ENCODE measurements at regions not wholly inside any gene's neighbourhood (a gene's known extent, or its start where the extent isn't known, plus 50 kb on each side); places are given as distances from the start of the nearest gene placed in this dataset.

GRCh38 chr6:8343600-8343999, 91.7 kb downstream of the SLC35B3 start:
- Histone ChIP-seq H3K27ac (no peak overlapping the region), H4K20me1 (ENCODE audit: insufficient read depth) (no peaks in the 10 kb centered on the region), H3F3A (ENCODE audit: insufficient read depth, low read depth) (no peaks in the 10 kb centered on the region), H2AFZ (no peak overlapping the region), H3K4me1 (replicated peaks; ENCODE audit: insufficient read depth) (no peaks in the 10 kb centered on the region), H3K9me3 (ENCODE audit: insufficient read depth, low read depth) (no peaks in the 10 kb centered on the region), H3K9me2 (ENCODE audit: insufficient read depth) (no peaks in the 10 kb centered on the region), H3K36me3 (ENCODE audit: low read depth) (no peaks in the 10 kb centered on the region), H3K4me2 (no peak overlapping the region), H3K27me3 (ENCODE audit: insufficient read depth, low read depth) (no peaks in the 10 kb centered on the region), H3K4me3 (no peak overlapping the region), H3K79me2 (ENCODE audit: low read depth) (no peaks in the 10 kb centered on the region)
- ChIA-PET CTCF (no interaction called here), POLR2A (ENCODE audit: unreplicated experiment) (interaction anchor here (0.9 kb wide), 1 partner anchor 1701 kb away, joined by 10 read pairs; no protein-coding TSS in a partner anchor)
- no TSS peak for BruUV-seq (replicated peaks)
- TF ChIP-seq CTCF (conservative IDR thresholded peaks at IDR 0.05) (no peak), EZH2 (IDR thresholded peaks at IDR 0.05; ENCODE audit: low read depth) (no peak)
- intact Hi-C loops (cut with micrococcal nuclease; ENCODE audit: unreplicated experiment): no loop called here
- DNase-seq: no peak

- H3K4me1 ChIP-seq (replicated peaks; ENCODE audit: insufficient read depth): no peaks in the 10 kb centered on the region
- POLR2A ChIA-PET (ENCODE audit: unreplicated experiment): no interaction called here
- TF ChIP-seq CTCF (conservative IDR thresholded peaks at IDR 0.05): no peak
- TF ChIP-seq EZH2 (IDR thresholded peaks at IDR 0.05; ENCODE audit: low read depth): no peak
- CTCF ChIA-PET: no interaction called here
- no peaks in the 10 kb centered on the region for H3F3A ChIP-seq (ENCODE audit: insufficient read depth, low read depth)
- no peak for DNase-seq
- no peak overlapping the region for H3K4me3 ChIP-seq
- no peaks in the 10 kb centered on the region for H3K27me3 ChIP-seq (ENCODE audit: insufficient read depth, low read depth)
- H3K27ac ChIP-seq: no peak overlapping the region
- BruUV-seq (replicated peaks): no TSS peak
- H2AFZ ChIP-seq: no peak overlapping the region
- intact Hi-C loops (cut with micrococcal nuclease; ENCODE audit: unreplicated experiment): no loop called here
- no peaks in the 10 kb centered on the region for H3K9me3 ChIP-seq (ENCODE audit: insufficient read depth, low read depth)
- no peaks in the 10 kb centered on the region for H4K20me1 ChIP-seq (ENCODE audit: insufficient read depth)
- no peaks in the 10 kb centered on the region for H3K36me3 ChIP-seq (ENCODE audit: low read depth)
- H3K4me2 ChIP-seq: no peak overlapping the region
- no peaks in the 10 kb centered on the region for H3K9me2 ChIP-seq (ENCODE audit: insufficient read depth)
- H3K79me2 ChIP-seq (ENCODE audit: low read depth): no peaks in the 10 kb centered on the region
Observed at GRCh38 chr6:8342241-8342819, 93.0 kb downstream of the SLC35B3 start.

DNA sequence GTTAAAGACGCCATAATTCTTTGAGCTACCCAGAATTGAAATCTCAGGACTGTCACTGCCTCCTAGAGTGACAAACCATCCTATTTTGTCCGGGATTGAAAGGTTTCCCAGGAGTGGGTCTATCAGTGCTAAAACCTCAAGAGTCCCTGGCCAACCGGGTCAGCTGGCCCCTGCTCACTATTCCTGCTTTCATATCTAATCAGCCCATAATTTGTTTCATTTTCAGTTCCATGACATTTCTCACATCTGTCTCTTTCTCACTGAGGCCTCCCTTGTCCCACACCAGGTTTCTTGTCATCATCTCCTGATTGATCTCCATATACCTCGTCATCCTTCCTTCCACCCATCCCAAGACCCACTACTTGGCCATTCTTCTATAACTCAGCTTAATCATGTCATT, 98.2 kb downstream of the SLC35B3 start:
- no peak overlapping the region for H2AFZ ChIP-seq
- intact Hi-C loops (cut with micrococcal nuclease; ENCODE audit: unreplicated experiment): no loop called here
- TF ChIP-seq EZH2 (IDR thresholded peaks at IDR 0.05; ENCODE audit: low read depth): no peak
- no peak for TF ChIP-seq CTCF (conservative IDR thresholded peaks at IDR 0.05)
- BruUV-seq (replicated peaks): no TSS peak
- H3K9me3 ChIP-seq (ENCODE audit: insufficient read depth, low read depth): no peaks in the 10 kb centered on the region
- no peaks in the 10 kb centered on the region for H3F3A ChIP-seq (ENCODE audit: insufficient read depth, low read depth)
- H3K9me2 ChIP-seq (ENCODE audit: insufficient read depth): no peaks in the 10 kb centered on the region
- CTCF ChIA-PET: no interaction called here
- H3K27ac ChIP-seq: no peak overlapping the region
- H4K20me1 ChIP-seq (ENCODE audit: insufficient read depth): no peaks in the 10 kb centered on the region
- no peak overlapping the region for H3K4me2 ChIP-seq
- DNase-seq: no peak
- H3K36me3 ChIP-seq (ENCODE audit: low read depth): no peaks in the 10 kb centered on the region
- H3K79me2 ChIP-seq (ENCODE audit: low read depth): no peaks in the 10 kb centered on the region
- POLR2A ChIA-PET (ENCODE audit: unreplicated experiment): no interaction called here
- no peaks in the 10 kb centered on the region for H3K4me1 ChIP-seq (replicated peaks; ENCODE audit: insufficient read depth)
- no peak overlapping the region for H3K4me3 ChIP-seq
- no peaks in the 10 kb centered on the region for H3K27me3 ChIP-seq (ENCODE audit: insufficient read depth, low read depth)
